Kasumi-1 (cell line): ENCODE measurements at regions not wholly inside any gene's neighbourhood (a gene's known extent, or its start where the extent isn't known, plus 50 kb on each side); places are given as distances from the start of the nearest gene placed in this dataset.
"Not testable (repeated sequence)": the region's sequence is repeated elsewhere in the genome, so short reads cannot be mapped to it uniquely, and the experiment has no call there.

Source experiments
- DNase-seq, 2 experiments: peaks; one replicate each; lab custom pipeline; 2025; lab: John Stamatoyannopoulos, UW

DNA sequence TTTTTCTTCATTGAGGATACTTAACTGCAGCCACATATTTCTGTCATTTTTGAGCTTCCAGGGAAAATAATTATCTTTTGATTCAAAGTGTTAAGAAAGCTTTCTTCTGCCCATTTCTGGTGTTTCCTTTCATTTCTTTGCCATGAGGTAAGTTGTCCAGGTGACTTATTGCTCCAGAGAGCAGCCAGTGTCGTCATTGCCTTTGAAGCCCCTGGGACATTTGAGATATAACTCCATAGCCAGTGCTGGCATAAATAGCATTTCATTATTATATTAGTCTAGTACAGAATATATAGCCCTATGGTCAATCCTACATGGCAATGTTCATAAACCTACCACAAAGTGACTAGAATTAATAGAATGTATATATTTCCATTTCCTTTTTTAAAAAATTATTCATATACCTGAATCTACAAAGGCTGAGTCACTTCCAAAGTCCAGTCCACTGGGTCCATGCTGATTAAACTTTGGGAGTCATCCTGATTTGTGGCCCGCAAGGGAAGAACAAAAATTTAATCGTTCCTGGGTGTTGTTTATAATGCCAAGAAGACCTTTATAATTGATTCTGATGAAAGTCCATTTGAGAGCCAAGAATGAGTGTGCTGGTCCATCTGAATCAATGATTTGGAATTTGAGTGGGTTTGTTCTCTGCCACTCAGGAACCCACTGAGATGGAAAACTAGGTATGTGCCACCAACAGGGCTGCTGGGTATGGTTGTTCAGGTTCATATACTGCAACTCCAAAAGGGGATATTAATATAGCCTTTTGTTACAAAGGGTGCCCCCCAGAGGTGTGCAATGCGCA, 221.8 kb upstream of the PLXNA2 start:
- DNase-seq: no peak

DNA sequence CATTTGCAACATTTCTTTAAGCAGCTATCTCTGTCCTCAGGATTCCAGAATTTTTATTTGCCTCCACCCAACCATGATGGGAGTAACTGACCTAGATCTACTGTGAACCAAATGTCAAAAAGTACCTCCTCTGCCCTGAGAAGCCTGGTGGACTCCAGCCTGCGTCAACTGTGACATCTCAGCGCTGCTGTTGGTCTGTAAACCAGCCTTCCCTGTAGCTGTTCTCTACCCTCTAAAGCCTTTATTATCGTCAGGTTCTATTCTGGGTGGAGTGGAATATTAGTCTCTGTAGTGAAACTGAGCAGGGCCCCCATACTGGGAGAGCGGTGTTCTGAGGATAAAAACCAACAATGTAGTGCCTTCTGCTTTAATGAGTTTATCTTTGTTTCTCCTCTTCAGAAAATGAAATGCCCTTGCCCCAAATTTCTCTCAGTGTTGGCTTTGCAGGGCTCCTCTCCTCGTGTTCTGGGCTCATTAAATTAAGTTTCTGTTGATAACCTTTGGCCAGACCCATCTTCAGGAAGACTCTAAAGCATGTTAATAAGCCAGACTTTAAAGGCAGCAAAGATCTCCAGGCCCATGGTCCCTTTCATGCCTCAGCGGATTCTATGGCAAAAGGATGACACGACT, 223.1 kb upstream of the PLXNA2 start:
- DNase-seq: no peak

DNA sequence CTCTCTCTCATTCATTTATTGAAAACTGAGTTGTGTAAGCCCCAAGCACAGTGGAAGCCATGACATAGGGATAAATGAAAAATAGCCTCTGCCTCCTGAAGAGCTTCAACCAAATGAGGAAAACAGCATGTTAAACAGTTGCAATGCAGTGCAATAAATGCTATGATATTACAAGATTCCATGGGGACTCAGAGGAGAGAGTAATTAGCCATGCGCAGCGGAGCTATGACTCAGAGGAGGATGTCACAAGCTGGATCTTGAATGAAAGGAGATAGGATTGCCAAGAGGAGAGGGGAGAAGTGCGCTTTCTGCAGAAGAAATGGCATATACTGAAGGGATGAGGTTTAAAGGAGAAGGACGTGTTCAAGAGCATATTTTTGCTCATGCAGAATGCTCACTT, 231.3 kb upstream of the PLXNA2 start:
- DNase-seq: no peak

DNA sequence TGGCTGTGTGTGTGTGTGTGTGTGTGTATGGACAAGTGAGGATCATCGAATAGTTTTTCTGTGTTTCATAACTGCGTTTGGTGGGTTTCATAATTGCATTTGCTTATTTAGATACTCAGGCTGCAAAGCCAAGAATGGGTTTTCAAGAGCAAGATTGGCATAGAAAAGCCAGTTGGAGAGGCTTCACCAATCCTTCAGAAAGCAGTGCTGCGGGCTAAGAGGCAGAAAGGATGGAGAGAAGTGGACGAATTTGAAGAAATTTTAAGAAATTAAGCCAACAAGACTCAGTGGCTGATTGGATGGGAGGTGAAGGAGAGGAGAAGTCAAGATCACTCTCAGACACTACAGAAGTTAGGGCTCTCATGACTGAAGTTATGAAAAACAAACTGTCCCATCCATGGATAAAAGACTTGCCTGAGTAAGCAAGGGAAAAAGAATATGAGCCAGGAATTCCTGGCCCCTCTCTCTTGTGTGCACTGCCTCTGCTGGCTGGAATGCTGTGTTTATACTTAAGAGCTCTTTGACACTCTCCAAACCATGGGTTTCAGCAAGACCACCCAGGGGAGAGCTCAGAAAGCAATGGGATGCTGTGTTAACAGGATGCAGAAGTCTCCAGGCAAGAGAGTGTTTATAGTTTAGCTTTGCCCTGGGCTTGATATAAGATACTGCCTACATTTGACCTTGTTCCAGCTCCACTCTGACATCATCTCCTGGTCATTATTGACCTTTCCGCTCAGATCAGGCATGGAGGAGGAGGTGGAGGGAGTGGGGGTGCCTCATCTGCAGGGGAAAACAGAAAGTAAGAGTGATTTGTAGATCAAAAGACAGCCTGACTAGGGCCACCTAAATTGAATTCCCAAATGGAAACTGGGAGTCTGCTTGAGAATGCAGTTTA, 232.0 kb upstream of the PLXNA2 start:
- DNase-seq: no peak

DNA sequence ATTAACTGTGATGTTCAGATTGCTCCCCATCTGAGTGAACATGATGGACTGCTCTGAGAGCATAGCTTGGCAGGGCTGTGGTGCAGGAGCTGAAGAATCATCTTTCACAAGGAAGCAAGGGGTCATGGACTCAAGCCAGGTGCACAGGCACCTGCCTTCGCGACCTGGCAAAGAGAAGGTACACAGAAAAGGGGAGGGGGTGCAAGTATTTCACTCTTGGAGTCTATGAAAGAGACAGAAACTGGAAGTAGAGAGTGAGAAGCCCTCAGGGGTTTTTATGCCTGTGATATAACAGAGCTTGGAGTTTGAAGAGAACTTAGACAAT, 232.6 kb upstream of the PLXNA2 start:
- no peak for DNase-seq

DNA sequence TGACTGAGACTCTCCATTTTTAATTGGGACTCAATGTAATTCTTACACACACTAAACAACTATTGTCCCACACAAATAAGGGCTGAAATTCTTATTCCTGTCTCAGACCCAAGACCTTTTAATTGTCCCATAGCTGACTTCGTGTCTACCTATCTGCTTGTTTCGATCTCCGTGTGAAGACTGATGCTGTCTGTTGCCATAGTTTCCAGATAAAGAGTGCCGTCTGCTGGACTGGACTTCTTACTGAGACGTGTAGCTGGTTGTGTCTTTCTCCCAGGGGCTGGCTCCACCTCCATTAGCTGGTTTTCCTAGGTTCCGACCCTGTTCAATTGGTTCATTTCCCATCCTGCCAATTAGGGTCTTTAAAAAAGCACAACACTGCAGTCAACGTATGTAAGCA, 235.3 kb upstream of the PLXNA2 start:
- DNase-seq: no peak

DNA sequence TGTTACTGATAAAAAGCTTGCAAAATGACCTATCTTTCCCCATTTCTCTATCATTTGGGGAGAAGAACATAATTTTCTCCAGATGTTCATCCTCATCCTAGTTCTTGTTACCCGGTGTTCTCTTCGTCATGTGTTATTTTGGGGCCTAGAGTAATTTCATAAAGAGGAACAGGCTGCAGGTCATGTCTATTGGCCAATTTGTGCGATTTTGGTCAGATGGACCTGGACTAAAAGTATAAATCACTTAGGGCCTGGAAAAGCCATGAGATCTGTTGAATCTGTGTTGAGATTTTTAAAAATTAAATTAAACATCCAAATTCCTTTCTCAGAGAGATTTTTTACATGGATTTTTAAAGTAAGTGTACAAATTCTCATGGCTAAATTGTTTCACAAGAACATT, 241.3 kb upstream of the PLXNA2 start:
- no peak for DNase-seq

DNA sequence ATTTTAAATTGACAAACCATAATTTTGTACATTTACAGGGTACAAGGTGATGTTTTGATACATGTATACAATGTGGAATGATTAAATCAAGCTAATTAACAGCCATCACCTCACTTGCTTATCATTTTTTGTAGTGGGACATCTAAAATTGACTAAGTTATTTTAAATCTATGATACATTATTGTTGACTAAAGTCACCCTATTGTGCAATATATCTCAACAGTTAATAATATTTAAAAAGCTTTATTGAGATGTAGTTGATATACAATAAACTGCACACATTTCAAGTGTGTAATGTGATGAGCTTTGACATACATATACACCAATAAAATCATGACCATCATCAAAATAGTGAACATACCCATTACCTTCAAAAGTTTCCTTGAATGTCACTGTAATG, 242.5 kb upstream of the PLXNA2 start:
- DNase-seq: no peak

DNA sequence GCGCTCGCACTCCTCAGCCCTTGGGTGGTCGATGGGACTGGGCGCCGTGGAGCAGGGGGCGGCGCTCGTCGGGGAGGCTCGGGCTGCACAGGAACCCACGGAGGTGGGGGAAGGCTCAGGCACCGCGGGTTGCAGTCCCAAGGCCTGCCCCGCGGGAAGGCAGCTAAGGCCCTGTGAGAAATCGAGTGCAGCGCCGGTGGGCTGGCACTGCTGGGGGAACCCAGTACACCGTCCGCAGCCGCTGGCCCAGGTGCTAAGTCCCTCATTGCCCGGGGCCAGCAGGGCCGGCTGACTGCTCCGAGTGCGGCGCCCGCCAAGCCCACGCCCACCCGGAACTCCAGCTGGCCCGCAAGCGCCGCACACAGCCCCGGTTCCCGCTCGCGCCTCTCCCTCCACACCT, 244.2 kb upstream of the PLXNA2 start:
- not testable (repeated sequence) for DNase-seq

DNA sequence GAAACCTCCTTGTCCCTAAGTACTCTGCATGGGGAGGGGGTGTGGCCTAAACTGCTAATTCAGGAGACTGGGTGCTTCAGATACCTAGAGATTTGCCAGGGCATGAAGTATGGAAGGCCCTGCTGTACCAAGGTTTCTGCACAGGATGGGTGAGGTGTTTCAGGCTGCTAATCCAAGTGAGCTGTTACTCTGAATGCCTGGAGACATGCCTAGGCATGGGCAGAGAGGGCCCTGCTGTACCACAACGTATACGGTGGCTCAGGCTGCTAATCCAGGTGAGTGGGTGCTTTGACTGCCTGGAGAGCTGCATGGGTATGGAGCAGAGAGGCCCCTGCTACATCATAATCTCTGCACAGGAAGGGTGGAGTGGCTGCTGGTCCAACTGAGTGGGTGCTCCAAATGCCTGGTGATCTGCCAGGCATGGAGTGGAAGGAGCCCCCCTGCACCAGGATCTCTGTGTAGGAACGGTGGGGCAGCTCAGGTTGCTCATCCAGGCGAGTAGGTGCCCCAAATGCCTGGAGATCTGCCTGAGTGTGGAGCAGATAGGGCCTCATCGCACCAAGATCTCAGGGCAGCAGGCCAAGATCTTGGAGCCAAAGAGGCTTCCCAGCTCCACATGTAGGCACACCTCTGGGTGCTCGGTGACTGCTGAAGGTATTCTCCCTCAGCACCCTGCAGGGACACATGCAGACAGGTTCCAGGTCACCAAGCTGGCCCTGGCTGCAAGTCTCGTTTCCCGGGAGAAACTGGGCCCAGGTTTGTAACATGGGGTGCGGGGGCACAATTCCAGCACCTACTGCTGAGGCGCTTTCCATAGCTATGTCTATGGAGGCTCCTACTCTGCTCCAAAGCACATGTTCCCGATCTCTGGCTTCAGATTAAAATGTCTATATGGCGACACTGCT, 252.5 kb upstream of the PLXNA2 start:
- no peak for DNase-seq

DNA sequence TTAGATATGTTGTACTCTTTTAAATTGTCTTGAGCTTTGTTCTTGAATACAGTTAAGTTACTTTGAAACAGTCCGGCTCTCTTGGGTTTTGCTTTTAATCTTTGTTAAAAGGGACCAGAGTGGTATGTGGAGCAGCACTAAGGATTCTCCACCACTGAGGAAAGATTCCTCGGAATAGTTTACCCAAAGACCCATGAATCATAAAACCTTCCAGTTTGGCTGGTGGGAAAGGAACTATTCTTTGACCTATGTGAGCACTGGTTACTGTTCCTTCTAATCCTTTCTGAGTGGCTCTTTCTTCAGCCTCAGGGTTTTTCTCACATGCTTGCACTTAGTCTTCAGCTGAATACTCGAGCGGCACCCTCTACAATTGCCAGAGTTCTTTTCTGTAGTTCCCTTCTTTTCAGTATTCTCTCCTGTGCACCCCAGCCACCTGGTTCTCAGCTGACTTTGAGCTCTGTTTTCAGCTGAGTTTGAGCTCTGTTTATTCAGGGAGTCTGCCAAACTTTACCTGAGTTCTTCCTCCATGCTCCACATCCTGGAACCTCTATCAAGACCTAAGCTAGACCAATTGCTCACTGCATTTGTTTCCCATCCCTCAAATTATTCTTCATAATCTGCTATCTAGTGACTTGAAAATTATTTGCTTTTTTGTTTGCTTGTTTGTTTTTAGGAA, 253.8 kb upstream of the PLXNA2 start:
- no peak for DNase-seq

DNA sequence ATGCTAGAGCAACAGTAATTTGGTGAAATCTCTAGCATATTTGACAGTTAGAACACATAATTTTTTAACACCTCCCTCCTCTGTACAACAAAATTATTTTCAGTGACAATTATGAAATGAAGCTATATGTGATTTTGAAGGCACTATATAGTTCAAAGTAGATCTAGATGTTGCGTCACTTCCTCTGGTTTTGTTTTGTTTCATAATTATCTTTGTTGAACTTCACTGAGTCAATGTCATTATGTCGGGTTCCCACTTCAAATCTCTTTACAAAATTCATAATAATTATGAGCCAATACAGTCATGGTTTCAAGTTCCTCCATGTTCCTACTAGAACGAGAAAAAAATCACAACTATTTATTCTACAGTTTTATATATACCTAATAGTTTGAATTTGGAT, 254.8 kb upstream of the PLXNA2 start:
- no peak for DNase-seq

DNA sequence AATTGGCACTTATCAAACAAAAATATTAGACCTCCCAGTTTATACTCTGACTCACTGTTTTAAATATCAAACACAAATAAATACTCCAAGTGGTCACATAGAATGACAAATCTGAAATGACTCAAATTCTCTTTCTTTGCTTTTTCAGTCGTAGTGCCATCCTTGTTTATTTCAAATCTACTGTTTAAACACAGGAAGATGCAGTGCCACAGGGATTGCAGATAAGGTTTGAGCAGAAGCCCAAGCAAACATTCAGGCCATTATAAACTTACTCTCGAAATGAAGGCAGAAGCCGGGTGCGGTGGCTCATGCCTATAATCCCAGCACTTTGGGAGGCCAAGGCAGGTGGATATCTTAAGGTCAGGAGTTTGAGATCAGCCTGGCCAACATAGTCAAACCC, 255.4 kb upstream of the PLXNA2 start:
- no peak for DNase-seq

DNA sequence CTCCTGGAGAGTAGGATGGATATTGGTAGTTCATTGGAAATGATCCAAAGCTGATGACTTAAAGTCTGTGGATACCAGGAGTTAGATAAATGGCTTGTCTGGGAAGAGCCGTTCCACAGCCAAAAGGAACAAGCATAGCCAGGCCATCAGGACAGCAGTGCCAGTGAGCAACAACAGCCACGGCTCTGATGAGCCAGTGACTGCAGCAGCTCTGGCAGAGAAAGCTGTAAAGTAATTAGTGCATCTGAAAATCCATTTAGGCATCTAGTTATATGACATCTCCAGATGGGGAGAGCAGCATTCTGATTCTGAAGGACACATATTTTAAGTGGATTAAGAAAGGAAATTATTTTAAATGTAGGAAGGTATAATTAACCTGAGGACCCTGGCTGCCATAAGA, 256.2 kb upstream of the PLXNA2 start:
- no peak for DNase-seq

DNA sequence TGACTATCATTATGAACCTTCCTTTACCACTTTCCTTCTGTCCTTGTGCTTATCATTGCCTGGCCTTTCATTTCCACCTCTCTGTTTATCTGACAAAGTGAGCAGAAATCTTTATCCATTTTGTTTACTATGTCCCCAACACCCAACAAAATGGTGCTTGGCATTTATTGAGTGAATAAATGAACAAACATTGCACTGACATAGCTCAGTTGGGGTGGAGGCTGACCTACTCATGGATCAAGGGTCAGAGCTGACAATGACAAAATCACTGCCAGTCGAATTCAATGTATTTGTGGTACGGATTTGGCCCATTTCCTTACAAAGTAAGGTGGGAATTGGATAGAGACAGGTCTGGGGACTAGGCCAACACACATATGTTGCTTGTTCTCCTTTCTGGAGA, 257.4 kb upstream of the PLXNA2 start:
- DNase-seq: no peak

DNA sequence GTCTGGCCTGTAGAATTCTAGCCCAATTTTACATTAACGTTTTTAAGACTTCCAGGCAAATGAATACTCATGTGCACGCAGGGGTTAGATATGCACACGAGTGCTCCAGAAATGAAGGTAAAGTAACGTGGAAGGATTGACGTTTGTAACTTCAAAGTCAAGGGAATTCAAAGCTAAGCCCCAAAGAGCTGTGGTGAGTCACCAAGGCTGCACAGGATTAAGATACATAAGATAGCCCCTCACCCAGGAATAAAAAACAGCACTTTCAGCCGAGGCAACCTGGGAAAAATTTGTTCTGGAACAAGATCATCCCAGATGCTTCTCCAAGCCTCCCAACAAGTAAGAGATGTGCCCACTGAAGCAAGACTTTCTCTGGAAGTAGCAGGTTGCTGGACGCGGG, 259.6 kb upstream of the PLXNA2 start:
- no peak for DNase-seq

DNA sequence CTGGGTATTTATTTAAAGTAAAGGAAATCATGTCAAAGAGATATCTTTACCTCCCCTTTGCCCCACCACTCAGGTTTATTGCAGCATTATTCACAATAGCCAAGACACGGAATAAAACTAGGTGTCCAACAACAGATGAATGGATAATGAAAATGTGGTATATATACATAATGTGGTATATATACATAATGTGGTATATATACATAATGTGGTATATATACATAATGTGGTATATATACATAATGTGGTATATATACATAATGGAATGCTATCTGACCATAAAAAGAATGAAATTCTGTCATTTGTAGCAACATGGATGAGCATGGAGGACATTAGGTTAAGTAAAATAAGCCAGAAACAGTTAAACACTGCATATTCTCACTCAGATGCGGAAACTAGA, 262.6 kb upstream of the PLXNA2 start:
- DNase-seq: no peak

DNA sequence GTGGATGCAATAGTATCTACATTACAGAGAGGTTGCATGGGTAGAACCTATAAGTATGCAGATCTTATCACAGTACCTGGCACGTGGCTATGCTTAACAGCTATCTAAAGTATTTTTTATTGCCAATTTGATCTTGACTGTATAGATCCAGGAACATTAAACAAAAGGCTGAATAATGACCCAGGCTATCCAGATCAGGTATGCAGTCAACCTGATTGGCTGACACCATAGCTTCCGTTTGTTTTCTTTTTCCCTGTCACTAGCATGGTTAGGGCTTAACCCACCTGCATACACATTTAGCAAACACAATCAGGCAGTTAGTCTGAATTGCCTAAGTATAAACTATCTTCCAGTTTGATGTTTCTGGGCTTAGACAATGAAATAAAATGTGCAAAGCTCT, 264.9 kb upstream of the PLXNA2 start:
- no peak for DNase-seq

DNA sequence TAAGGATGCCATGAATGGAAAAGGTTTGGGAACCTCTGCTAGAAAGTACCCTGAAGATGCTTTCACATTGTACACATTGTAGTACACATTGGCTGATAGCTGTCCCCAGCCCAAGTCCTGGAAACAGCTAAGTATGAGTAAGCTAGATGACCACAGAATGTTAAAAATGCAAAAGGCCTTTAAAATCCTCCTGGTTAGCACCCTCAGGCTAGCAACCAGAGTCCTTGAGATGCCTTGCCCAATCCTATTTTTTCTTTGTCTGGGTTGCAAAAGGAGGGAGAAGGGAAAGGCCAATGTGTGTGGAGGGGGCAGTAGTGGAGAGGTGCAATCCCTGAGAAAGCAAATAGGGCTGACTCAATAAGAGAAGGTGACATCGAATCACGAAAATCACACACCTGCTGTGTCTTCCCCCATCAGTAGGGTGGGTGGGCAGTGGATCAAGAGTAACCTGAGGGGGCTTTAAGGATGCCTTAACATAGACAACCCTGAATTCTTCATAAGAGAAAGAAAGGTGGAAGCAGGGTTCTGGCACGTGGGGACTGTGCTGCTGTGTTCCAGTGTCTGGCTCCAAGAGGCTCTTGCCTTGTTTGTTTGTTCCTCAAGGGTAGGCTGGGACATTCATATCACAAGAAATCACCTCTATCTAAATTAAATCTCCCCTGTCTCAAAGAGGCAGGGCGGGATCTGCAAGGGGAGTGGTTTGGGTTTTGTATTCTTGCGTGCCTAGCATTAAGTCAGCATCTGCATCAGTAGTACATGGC, 266.2 kb upstream of the PLXNA2 start:
- DNase-seq: no peak

DNA sequence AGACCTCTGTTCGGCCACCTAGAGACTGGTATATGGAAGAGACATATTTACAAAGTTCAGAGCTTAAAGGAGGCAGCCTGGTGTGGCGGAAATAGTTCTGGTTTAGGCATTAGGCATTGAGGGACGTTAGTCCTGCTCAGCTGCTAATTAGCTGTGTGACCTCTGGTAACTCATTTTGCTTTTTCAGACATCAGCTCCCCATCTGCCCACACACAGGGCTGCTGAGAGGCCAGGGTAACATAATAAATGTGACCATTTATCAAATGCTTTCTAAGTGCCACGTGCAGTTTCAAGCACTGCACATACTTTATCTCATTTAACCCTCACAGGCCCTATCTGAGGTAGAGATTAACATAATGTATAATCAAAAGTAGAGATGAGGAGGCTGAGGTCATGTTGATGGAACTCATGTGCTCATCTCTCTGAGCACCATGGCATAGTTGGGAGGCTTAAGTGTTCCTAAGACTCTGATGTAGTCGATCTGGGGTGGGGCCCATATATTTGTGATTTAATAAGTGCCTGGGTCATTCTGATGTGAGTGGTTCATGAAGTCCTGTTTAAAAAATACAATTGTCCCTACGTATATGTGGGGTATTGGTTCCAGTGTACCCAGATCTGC, 267.2 kb upstream of the PLXNA2 start:
- DNase-seq: no peak
